A204.1 (cell line): ENCODE measurements at regions not wholly inside any gene's neighbourhood (a gene's known extent, or its start where the extent isn't known, plus 50 kb on each side); places are given as distances from the start of the nearest gene placed in this dataset.

Experiments
- FAIRE-seq: peaks from 2 replicates; lab custom pipeline; 2012; peaks lifted over from hg19 to GRCh38; lab: Jason Lieb, UNC

GRCh38 chr14:31944256-31945073 is 132.6 kb upstream of the ARHGAP5 start:
- FAIRE-seq: no peak

- FAIRE-seq: no peak
These were observed 132.0 kb upstream of the ARHGAP5 start for GRCh38 chr14:31945074-31945613.

- no peak for FAIRE-seq
These were observed 131.4 kb upstream of the ARHGAP5 start for GRCh38 chr14:31945701-31946100.

GRCh38 chr14:31947076-31947475 is 130.0 kb upstream of the ARHGAP5 start:
- no peak for FAIRE-seq

GRCh38 chr14:31947680-31948595 is 129.2 kb upstream of the ARHGAP5 start:
- no peak for FAIRE-seq

GRCh38 chr14:31949709-31950108 is 127.4 kb upstream of the ARHGAP5 start:
- FAIRE-seq: no peak

GRCh38 chr14:31950331-31950730 is 126.8 kb upstream of the ARHGAP5 start:
- no peak for FAIRE-seq

GRCh38 chr14:31950764-31951637 is 126.1 kb upstream of the ARHGAP5 start:
- FAIRE-seq: no peak

GRCh38 chr14:31951638-31951964 is 125.5 kb upstream of the ARHGAP5 start:
- no peak for FAIRE-seq

- FAIRE-seq: no peak
These were observed 124.5 kb upstream of the ARHGAP5 start for GRCh38 chr14:31952573-31952972.

GRCh38 chr14:31953210-31953609 is 123.9 kb upstream of the ARHGAP5 start:
- no peak for FAIRE-seq

- no peak for FAIRE-seq
These were observed 122.1 kb upstream of the ARHGAP5 start for GRCh38 chr14:31954991-31955390.

- no peak for FAIRE-seq
These were observed 121.0 kb upstream of the ARHGAP5 start for GRCh38 chr14:31955936-31956579.

- no peak for FAIRE-seq
These were observed 119.5 kb upstream of the ARHGAP5 start for GRCh38 chr14:31957565-31957964.

GRCh38 chr14:31960039-31960438 is 117.1 kb upstream of the ARHGAP5 start:
- FAIRE-seq: no peak

GRCh38 chr14:31961896-31962295 is 115.2 kb upstream of the ARHGAP5 start:
- FAIRE-seq: no peak

- FAIRE-seq: no peak
These were observed 114.2 kb upstream of the ARHGAP5 start for GRCh38 chr14:31962920-31963319.

- no peak for FAIRE-seq
These were observed 113.5 kb upstream of the ARHGAP5 start for GRCh38 chr14:31963587-31963986.

- no peak for FAIRE-seq
These were observed 112.6 kb upstream of the ARHGAP5 start for GRCh38 chr14:31964490-31964889.

GRCh38 chr14:31965071-31965734 is 111.9 kb upstream of the ARHGAP5 start:
- FAIRE-seq: no peak
